Stimulated activated naive CD8-positive, alpha-beta T cell treated with anti-CD3 and anti-CD28 coated beads, Interleukin-15, Interleukin-2, amounts not matched to agents 100 U/mL and 50 U/mL, for 24 hours (primary cell): ENCODE measurements at regions not wholly inside any gene's neighbourhood (a gene's known extent, or its start where the extent isn't known, plus 50 kb on each side); places are given as distances from the start of the nearest gene placed in this dataset.

Experiments
- ATAC-seq: fragments of 150-1000 bp; cut with Tn5 transposase; one replicate; pipeline ENCODE4 v1.10.0; 2021
- DNase-seq: peaks from one replicate; pipeline ENCODE4 v3.0.0; 2021

- ATAC-seq (no peak), DNase-seq (no peak)
Observed at GRCh38 chr4:147363514-147363913, 117.4 kb upstream of the EDNRA start.

GRCh38 chr4:147365396-147365795 is 115.5 kb upstream of the EDNRA start:
- no peak for DNase-seq
- ATAC-seq, result no peak

- ATAC-seq (no peak), DNase-seq (no peak)
Observed at GRCh38 chr4:147366164-147366563, 114.7 kb upstream of the EDNRA start.

- ATAC-seq, result no peak
- DNase-seq, result no peak
Observed at GRCh38 chr4:147367891-147368290, 113.0 kb upstream of the EDNRA start.

- DNase-seq (no peak), ATAC-seq (no peak)
Observed at GRCh38 chr4:147368948-147369347, 111.9 kb upstream of the EDNRA start.

- ATAC-seq (no peak), DNase-seq (no peak)
Observed at GRCh38 chr4:147370473-147370872, 110.4 kb upstream of the EDNRA start.

- ATAC-seq (no peak), DNase-seq (no peak)
Observed at GRCh38 chr4:147370881-147371280, 110.0 kb upstream of the EDNRA start.

- no peak for DNase-seq
- ATAC-seq, result no peak
Observed at GRCh38 chr4:147371661-147372060, 109.2 kb upstream of the EDNRA start.

GRCh38 chr4:147378780-147379179 is 102.1 kb upstream of the EDNRA start:
- no peak for DNase-seq
- ATAC-seq, result no peak

- DNase-seq (no peak), ATAC-seq (no peak)
Observed at GRCh38 chr4:147381749-147382148, 99.1 kb upstream of the EDNRA start.

GRCh38 chr4:147388018-147388417 is 92.9 kb upstream of the EDNRA start:
- DNase-seq (no peak), ATAC-seq (no peak)

GRCh38 chr4:147396105-147396504 is 84.8 kb upstream of the EDNRA start:
- no peak for DNase-seq
- ATAC-seq, result no peak

GRCh38 chr4:147398556-147398955 is 82.3 kb upstream of the EDNRA start:
- ATAC-seq, result no peak
- no peak for DNase-seq

GRCh38 chr4:147400721-147401120 is 80.2 kb upstream of the EDNRA start:
- no peak for DNase-seq
- ATAC-seq, result no peak

GRCh38 chr4:147401221-147401620 is 79.7 kb upstream of the EDNRA start:
- no peak for ATAC-seq
- DNase-seq, result no peak

GRCh38 chr4:147407261-147408045 is 73.4 kb upstream of the EDNRA start:
- no peak for ATAC-seq
- no peak for DNase-seq

GRCh38 chr4:147408189-147408588 is 72.7 kb upstream of the EDNRA start:
- DNase-seq, result no peak
- ATAC-seq, result no peak

GRCh38 chr4:147409350-147409749 is 71.5 kb upstream of the EDNRA start:
- ATAC-seq (no peak), DNase-seq (no peak)

GRCh38 chr4:147418226-147418625 is 62.7 kb upstream of the EDNRA start:
- ATAC-seq, result no peak
- DNase-seq, result no peak

GRCh38 chr4:147421456-147421855 is 59.4 kb upstream of the EDNRA start:
- ATAC-seq, result no peak

GRCh38 chr4:147423229-147423628 is 57.7 kb upstream of the EDNRA start:
- DNase-seq, result no peak
- ATAC-seq, result no peak

More at GRCh38 chr4:147421456-147421855, 59.4 kb upstream of the EDNRA start:
- no peak for DNase-seq

- DNase-seq (no peak), ATAC-seq (no peak)
Observed at GRCh38 chr4:147425019-147425418, 55.9 kb upstream of the EDNRA start.

- no peak for ATAC-seq
- DNase-seq, result no peak
Observed at GRCh38 chr4:147428583-147428982, 52.3 kb upstream of the EDNRA start.

GRCh38 chr4:147430111-147430510 is 50.8 kb upstream of the EDNRA start:
- ATAC-seq (no peak), DNase-seq (no peak)
